Brain pericyte (primary cell): ENCODE measurements at regions not wholly inside any gene's neighbourhood (a gene's known extent, or its start where the extent isn't known, plus 50 kb on each side); places are given as distances from the start of the nearest gene placed in this dataset.

Source experiments
- DNase-seq: peaks from one replicate; pipeline ENCODE4 v3.0.0-alpha.2; 2012; ENCODE audit warnings: low read depth, low spot score

DNA sequence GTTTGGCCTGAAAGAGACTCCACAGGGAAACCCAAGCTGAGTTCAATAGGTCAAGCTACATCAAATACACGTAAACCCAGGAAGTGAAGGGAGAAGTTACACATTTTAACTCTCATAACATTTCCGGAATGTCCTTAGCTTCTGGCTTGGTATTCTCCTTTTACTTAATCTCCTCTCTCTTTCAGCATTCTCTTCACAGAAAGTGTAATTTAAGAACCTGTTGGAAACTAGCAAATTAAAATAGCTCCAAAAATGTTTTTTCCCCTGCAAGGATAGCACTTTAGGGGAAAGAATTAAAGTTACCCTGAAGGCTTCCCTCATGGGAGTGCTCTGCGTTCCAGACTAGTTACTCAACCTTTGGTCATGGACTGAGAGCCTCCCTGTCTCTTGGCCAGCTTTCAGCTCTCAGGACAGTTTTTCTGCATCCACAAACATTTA lies 292.7 kb upstream of the TARS1 start:
- DNase-seq, result peak; percentile 26

DNA sequence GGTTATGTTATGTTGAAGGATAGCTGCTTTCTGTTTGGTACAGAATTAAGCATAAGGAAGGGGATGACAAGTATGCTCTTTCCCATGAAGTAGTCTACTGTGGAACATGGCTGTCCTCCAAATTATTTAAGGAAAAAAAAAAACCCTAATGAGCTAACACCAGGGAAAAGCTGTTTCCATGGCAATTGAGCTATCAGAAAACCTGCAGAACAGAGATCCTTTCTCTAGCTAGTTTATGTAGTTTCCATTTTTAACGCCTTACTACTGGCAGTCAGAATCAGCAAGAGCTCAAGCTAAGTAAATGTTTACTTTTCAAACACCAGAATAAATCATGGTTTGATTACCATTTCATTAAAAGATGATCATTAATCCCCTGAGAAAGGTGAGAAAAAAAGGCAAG lies 287.4 kb upstream of the TARS1 start:
- DNase-seq, result no peak

DNA sequence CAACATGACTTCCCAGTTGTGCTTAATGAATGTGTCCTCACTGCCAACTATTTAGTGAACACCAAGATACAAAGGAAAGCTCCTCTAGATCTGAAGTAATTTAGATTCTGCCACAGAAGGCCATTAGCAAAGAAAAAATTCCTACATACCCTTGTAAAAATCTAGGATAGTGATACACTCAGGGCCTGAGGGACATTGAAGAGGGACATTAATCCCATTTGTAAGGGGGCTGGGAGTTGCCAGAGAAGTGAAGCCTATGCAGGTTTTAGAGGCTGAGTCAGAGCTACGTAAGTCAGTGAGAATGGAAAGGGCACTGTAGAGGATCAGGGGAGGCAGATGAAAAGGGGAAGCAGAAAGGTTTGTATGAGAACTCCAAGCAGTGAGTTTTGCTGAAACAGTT lies 286.9 kb upstream of the TARS1 start:
- no peak for DNase-seq

DNA sequence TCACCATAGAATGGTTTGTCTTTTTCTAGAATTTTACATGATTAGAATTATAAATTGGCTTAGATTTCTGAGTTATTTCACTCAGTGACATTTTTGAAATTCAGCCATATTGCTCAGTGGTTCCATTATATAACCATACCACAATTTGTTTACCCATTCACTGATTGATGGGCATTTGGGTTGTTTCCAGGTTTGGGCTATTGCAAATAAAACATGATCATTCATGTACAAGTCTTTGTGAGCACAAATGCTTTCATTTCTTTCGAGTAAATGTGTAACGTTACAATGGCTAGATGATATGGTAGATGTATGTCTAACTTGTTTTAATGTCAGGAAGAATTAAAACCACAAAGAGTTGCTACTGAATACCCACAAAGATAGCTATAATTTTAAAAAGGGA lies 279.9 kb upstream of the TARS1 start:
- DNase-seq, result no peak

DNA sequence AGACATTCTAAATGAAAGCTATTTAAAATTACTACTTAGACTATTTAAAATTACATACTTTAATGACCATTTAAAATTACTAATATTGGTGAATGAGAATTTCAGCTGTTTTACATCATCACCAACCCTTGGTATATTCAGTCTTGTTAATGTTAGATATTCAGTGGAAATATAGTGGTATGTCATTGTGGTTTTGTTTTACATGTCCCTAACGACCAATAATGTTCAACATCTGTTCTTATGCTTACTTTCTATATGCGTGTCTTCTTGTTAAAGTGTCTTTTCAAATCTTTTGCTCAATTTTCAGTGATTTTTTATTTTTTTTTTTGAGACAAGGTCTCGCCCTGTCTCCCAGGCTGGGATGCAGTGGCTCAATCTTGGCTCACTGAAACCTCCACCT lies 279.3 kb upstream of the TARS1 start:
- DNase-seq, result no peak

DNA sequence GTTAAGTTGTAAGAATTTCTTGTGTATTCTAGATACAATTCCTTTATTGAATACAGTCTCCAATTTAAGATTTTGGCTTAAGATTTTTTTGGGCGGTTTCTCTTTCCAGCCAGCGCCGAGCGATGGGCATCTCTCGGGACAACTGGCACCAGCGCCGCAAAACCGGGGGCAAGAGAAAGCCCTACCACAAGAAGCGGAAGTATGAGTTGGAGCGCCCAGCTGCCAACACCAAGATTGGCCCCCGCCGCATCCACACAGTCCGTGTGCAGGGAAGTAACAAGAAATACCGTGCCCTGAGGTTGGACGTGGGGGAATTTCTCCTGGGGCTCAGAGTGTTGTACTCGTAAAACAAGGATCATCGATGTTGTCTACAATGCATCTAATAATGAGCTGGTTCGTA lies 278.7 kb upstream of the TARS1 start:
- DNase-seq, result no peak

DNA sequence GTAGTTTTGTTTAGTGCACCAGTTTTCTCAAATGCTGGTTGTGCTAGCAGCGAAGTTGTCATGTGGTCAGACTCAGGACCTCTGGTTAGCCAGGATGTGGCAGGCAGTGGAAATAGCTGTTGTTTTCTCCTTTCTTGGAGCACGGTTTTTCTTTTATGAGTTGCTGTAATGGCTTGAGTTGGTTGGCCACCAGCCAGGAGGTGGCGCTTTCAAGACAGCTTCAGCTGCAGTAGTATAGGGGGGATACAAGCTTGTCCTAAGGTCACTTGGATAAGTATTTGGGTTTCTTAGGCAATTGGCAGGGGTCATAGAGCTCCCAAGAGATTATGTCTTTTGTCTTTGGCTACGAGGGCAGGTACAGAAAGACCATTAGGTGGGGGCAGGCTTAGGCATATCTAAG lies 274.2 kb upstream of the TARS1 start:
- no peak for DNase-seq

DNA sequence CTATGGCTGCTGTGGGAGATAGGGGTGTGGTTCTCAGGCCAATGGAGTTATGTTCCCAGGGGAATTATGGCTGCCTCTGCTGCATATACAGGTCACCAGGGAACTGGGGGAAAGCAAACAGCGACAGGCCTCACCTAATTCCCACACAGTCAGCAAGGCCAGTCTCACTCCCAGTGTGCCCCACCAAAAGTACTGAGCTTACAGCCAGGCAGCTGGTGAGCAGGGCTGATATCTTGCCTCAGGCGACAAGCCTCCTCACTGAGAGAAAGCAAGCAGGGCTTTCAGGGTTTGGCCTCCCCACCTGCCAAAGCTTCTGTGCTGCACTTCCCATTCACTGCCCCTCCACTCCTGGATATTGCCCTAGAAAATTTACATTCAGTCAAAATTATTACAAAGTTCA lies 273.8 kb upstream of the TARS1 start:
- no peak for DNase-seq

DNA sequence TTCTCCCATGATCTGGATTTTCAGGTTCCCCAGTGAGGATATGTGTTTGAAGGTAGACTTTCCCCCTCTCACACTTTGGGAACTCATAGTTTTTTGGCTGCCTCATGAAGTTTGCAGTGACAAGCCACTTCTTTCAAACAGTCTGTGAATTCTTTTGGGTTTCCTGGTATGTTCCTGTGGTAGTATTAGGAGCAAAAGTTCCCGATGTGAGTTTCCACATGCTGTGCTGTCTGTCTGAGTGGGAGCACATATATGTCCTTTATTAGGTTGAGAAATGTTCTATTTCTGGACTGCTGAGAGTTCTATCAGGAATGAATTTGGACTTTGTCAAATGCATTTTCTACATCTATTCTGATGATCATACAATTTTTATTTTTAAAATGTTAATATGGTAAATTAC lies 273.2 kb upstream of the TARS1 start:
- DNase-seq, result no peak

DNA sequence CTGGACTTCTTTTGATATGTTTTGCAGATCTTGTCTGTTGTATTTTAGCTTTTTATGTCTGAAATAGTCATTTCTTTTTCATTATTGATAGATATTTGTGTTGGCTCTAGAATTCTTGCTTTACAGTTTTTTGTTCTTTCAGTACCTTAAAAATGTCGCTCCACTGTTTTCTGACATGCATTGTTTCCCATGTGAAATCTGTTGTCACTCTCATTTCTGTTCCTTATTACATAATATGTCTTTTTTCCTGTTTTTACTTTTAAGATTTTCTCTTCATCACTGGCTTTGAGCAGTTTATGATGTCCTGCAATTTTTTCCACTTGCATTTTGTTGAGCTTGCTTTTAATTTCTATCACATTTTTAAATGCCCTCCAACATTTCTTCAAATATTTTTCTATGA lies 270.4 kb upstream of the TARS1 start:
- DNase-seq, result no peak

DNA sequence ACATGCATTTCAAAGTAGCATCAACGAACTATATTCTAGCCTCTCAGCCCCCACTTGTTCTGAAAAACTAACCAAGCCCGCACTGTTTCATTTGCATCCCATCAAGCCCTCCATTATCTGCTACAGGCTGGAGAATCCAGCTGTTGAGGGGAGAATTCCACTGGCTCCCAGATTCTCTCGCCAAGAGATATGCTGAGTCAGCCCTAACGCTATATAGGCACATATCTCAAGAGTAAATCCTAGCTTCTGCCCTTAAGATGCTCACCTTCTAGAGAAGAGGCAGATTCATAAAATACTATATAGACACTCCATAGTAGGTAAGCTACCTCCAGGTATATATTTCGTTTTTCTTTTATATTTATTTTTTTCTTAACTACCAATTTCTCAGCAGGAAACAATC lies 266.4 kb upstream of the TARS1 start:
- no peak for DNase-seq

DNA sequence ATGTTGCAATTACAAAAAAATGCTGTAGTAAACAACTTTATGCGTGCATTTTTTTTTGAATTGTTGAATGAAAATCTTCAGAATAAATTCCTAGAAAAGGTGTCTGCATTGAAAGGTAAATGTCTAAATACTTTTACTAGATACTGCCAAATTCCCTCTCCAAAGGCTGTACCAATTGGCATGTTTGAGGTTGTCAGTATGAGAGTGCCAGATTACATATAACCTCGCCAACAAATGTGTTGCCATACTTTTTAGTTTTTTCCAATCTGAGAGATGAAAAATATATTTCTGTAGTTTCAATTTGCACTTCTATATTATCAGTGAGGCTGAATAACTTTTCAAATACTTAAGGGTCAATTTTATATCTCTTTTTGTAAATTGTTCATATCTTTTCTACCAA lies 261.5 kb upstream of the TARS1 start:
- no peak for DNase-seq

DNA sequence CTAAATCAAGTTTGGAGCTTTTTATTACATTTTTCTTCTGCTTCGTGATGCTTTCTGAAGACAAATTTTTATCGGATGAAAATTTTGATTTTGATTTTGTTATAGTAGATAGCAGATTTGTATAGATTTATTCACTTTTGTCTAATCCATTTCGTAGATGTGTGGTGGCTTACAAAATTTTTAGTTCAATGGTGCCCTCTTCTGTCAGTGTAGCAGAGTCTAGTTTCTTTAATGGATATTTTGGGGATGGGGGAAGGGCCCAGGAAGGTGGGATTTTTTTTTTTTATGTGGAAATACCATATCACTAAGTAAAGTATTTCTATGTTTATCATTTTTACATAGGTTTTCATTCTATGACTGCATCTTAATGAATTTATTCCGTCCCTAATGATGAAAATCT lies 259.9 kb upstream of the TARS1 start:
- no peak for DNase-seq

DNA sequence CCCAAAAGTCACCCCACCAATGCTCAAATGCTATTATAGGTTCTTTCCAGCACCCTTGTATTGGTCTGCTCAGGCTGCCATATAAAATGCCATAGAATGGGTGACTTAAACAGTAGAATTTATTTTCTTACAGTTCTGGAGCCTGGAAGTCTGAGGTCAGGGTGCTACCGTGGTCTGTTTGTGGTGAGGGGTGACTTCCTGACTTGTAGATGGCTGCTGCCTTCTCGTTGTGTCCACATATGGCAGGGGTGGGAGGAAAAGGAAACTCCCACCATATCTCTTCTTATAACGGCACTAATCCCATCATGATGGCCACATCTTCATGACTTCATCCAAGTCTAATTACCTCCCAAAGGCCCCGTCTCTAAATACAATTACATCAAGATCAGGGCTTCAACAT lies 257.8 kb upstream of the TARS1 start:
- no peak for DNase-seq

DNA sequence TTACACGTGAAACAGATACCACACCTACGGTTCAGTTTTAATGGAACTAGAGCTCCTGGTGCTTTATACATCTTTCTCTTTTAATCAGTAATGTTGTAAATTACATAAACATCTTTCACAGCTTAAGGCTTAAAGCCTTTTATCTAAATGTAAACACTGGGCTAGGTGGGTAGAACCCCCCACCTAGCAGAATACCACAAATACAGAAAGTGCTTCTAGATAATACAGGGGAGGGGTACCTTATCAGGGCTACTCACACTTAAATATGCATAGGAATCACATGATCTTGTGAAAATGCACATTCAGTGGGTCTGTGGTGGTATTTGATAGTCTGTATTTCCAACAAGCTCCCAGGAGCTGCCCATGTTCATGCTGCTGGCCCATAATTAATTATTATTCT lies 256.4 kb upstream of the TARS1 start:
- DNase-seq, result no peak

DNA sequence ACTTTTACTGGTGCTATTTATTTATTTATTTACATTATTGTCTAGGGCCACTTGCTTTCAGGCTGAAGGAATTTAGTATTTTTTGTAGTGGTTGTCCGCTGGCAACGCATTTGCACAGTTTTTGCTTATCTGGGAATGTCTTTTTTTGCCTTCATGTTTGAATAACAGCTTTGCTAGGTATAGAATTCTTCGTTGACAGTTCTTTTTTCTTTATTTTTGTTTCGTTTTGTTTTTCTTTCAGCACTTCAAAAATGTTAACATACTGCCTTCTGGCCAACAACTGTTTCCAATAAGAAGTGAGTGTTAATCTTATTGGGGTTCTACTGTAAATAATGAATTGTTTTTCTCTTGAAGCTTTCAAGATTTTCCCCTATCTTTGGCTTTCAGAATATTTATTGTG lies 252.7 kb upstream of the TARS1 start:
- DNase-seq, result no peak

DNA sequence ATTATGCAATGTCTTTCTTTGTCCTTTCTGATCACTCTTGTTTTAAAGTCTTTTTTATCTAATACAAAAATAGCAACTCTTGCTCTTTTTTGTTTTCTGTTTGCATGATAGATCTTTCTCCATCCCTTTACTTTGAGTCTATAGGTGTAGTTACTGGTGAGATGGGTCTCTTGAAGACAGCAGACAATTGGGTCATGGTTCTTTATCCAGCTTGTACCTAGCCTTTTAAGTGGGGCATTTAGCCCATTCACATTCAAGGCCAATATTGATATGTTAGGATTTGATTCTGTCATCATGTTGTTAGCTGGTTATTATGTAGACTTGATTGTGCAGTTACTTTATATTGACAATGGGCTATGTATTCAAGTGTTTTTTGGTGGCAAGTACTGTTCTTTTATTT lies 245.9 kb upstream of the TARS1 start:
- DNase-seq, result no peak

DNA sequence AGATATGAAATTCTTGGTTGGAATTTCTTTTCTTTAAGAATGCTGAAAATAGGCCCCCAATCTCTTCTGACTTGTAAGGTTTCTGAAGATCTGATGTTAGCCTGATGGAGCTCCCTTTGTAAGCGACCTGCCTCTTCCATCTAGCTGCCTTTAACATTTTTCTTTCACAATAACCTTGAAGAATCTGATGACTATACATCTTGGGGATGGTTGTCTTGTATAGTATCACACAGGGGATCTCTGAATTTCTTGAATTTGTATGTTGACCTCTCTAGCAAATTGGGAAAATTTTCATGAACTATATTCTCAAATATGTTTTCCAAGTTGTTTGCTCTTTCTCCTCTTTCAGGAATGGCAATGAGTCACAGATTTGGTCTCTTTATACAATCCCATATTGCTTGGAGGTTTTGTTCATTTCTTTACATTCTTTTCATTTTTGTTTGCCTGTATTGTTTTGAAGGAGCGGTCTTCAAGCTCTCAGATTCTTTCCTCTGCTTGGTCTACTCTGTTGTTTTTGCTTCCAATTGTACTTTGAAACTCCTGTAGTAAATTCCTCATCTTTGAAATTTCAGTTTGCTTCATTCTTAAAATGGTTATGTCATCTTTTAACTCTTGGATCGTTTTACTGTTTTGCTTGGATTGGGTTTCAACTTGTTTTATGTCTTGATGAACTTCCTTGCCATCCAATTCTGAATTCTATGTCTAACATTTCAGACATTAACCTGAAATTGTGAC lies 245.2 kb upstream of the TARS1 start:
- no peak for DNase-seq

DNA sequence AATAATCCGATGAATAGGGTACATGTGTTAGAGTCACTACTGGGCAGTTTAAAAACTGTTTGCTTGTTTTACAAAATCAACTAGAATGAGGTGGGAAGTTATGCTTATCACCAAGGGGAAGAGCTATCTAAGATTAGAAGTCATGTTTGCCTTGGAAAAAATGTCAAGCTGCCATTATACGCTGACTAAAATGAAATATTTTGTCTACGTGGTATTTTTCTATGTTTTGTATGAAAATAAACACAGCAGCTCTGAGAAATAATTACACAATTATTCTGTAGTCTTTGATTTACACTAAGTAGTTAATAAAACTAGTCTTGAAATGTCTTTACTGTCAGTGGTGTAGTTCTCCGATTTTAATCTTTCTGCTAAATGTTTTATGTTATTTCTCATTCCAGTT lies 241.9 kb upstream of the TARS1 start:
- no peak for DNase-seq

DNA sequence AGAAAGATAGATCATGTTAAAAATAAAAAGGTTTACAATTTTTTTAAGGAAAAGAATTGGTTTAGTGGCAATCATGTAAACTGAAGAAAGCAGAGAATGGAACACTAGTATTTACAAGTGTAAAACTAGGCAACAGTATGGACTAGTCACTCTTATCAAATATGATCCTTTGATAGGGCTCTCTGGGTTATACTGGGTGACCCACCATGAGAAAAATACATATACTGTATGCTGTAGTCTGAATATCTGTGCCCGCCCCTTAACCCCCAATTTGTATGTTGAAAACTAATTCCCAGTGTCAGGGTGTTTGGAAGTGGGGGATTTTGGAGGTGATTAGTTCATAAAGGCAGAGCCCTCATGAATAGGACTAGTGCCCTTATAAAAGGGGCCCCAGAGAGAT lies 236.8 kb upstream of the TARS1 start:
- DNase-seq, result no peak

DNA sequence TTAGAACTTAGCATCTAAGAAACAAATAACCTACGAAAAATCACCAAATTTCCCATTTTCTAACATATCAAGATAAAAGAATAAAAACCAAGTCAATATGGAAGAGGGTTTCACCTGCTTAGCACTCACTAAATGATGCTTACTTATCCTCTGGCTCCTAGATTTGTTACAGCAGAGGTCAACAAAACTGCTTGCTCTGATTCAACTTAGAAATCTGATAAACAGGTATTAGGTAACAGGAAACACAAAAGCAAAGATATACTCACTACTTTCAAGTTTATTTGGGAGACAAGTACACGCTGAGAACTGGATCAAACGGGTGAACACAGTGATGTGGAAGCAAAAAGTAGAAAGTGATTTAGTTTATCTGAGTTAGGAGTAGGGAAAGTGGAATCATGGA lies 235.7 kb upstream of the TARS1 start:
- DNase-seq, result no peak

DNA sequence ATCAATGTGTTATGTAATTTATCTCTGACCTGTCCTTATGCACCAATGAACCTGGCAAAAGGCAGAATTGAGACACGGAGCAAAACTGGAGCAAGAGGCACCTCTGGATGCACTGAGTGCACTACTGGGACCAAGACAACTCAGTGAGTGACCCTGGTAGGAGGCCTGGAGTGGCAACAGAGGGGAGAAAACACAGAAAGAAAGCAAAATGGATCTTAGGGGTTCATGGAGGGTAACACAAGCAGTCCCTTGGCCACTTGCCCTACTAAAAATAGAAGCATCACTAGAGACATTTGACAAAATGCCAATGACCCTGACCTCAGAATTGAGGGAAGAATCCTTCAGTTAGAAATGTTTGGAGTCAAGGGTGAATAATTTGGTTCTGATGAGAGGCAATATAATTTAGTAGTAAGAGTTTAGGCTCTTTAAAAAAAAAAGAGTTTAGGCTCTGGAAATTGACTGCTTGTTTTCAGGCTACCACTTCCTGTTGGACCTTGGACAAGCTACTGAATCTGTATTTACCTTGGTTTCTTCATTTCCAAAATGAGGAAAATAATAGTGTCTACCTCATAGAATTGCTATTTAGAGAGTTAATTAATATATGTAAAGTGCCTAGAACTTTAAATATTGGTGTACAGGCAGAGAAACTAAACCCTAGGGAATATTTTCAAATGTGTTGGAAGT lies 234.9 kb upstream of the TARS1 start:
- no peak for DNase-seq

DNA sequence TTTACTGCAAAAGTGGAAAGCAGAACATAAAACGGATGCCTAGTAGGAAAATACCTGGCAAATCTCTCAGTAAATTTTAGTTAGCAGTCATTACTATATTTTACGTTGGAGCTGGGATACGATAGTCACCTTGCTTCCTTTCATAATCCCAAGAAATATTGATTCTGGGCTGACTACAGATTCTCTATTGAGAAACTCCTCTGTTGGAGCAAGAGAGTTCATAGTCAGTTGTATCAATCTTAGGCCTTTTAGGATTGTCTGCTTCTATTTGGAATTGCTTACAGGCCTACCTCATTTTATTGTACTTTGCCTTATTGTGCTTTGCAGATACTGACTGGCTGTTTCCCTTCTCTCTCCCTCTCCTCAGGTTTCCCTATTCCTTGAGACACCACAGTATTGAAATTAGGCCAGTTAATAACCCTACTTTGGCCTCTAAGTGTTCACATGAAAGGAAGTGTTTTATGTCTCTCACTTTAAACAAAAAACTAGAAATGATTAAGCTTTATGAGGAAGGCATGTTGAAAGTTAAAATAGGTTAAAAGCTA lies 233.7 kb upstream of the TARS1 start:
- no peak for DNase-seq
